Osteoblast (primary cell): ENCODE measurements at regions not wholly inside any gene's neighbourhood (a gene's known extent, or its start where the extent isn't known, plus 50 kb on each side); places are given as distances from the start of the nearest gene placed in this dataset.

ENCODE experiments used
- DNase-seq: peaks from one replicate; pipeline ENCODE4 v3.0.0; 2011; ENCODE audit warnings: low spot score, mixed read lengths; ENCODE audit not compliant: insufficient read length; ENCODE audit errors: missing footprints
- H2AFZ ChIP-seq: 2 replicates; pipeline ENCODE4 v1.6.0; 2011; ENCODE audit warnings: mild to moderate bottlenecking, low read length
- H3K27ac ChIP-seq: 2 replicates; pipeline ENCODE4 v1.5.1; 2011; ENCODE audit warnings: mild to moderate bottlenecking, low read depth, low read length, moderate library complexity
- H3K27me3 ChIP-seq: 2 replicates; pipeline ENCODE4 v1.6.0; 2012; ENCODE audit warnings: mild to moderate bottlenecking, control low read depth, inconsistent platforms, low read length, moderate library complexity; ENCODE audit not compliant: insufficient read depth
- H3K36me3 ChIP-seq: 2 replicates; pipeline ENCODE4 v1.5.1; 2011; ENCODE audit warnings: mild to moderate bottlenecking, low read length, control low read depth, moderate library complexity; ENCODE audit not compliant: insufficient read depth
- H3K4me1 ChIP-seq: 2 replicates; pipeline ENCODE4 v1.5.1; 2011; ENCODE audit warnings: mild to moderate bottlenecking, low read length, control low read depth, moderate library complexity; ENCODE audit not compliant: insufficient read depth
- H3K4me2 ChIP-seq: 2 replicates; pipeline ENCODE4 v1.6.0; 2011; ENCODE audit warnings: mild to moderate bottlenecking, low read length; ENCODE audit not compliant: insufficient read depth
- H3K4me3 ChIP-seq: fragments of 200-600 bp; sonication (generic); 3 replicates; pipeline ENCODE4 v1.5.1; 2012; ENCODE audit warnings: mild to moderate bottlenecking, low read length, inconsistent platforms; ENCODE audit not compliant: insufficient read depth
- H3K79me2 ChIP-seq: 2 replicates; pipeline ENCODE4 v1.6.0; 2012; ENCODE audit warnings: mild to moderate bottlenecking, low read length, control low read depth, inconsistent platforms; ENCODE audit not compliant: insufficient read depth
- H3K9me3 ChIP-seq: 2 replicates; pipeline ENCODE4 v1.5.1; 2011; ENCODE audit warnings: low read depth, low read length, control low read depth
- H4K20me1 ChIP-seq: 2 replicates; pipeline ENCODE4 v1.6.0; 2012; ENCODE audit warnings: mild to moderate bottlenecking, low read length, control low read depth; ENCODE audit not compliant: insufficient read depth
- TF ChIP-seq, protein P1 (sequence below): IDR thresholded peaks from 2 replicates; pipeline ENCODE4 v1.5.1; 2011; ENCODE audit warnings: mild to moderate bottlenecking, low read depth, low read length, moderate library complexity; ENCODE audit errors: extremely low read depth

DNA sequence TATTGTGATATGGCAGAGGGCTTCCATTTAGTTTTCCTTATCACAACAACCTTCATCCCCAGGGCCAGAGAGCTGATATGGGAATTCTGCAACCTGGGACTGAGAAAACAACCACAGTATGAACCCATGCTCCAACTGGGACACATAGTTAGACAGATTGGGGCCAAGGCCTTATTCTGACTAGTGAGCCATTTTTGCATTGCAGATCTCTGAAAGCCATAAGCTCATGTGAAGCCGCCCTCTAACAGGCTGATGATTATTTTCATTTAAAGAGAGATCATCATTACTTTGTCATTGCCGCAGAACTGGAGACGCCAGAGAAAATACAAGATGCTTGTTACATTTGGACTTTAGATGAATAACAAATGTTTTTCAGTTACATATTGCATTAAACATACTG lies 791.7 kb upstream of the POM121L12 start:
- Histone ChIP-seq H2AFZ (no peak overlapping the region), H3K4me2 (no peak overlapping the region), H3K27ac (no peak overlapping the region), H3K79me2 (no peaks in the 10 kb centered on the region), H3K27me3 (no peaks in the 10 kb centered on the region), H3K36me3 (no peaks in the 10 kb centered on the region), H4K20me1 (no peaks in the 10 kb centered on the region), H3K9me3 (no peaks in the 10 kb centered on the region), H3K4me3 (no peak overlapping the region), H3K4me1 (no peaks in the 10 kb centered on the region)
- no peak for DNase-seq
- TF ChIP-seq, protein P1, sequence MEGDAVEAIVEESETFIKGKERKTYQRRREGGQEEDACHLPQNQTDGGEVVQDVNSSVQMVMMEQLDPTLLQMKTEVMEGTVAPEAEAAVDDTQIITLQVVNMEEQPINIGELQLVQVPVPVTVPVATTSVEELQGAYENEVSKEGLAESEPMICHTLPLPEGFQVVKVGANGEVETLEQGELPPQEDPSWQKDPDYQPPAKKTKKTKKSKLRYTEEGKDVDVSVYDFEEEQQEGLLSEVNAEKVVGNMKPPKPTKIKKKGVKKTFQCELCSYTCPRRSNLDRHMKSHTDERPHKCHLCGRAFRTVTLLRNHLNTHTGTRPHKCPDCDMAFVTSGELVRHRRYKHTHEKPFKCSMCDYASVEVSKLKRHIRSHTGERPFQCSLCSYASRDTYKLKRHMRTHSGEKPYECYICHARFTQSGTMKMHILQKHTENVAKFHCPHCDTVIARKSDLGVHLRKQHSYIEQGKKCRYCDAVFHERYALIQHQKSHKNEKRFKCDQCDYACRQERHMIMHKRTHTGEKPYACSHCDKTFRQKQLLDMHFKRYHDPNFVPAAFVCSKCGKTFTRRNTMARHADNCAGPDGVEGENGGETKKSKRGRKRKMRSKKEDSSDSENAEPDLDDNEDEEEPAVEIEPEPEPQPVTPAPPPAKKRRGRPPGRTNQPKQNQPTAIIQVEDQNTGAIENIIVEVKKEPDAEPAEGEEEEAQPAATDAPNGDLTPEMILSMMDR = no peak

DNA sequence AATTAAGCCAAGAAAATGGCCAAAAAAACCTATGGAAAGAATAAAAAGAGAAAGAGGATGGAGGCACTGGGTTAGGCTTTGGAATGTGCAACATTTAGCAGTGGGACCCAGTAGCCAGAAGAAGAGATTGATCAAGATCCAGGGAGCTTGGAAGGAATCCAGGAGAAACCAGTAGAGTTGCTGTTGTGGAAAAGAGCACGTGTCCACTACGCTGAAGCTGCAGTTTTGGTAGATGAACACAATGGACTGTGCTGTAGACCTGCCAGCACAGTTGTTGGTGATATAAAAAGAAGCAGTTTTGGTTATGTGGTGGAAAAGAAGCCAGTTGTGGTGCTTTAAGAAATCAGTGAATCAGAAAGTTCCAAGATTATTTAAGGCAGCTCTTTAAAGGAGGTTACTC lies 802.2 kb upstream of the POM121L12 start:
- no peaks in the 10 kb centered on the region for H3K79me2 ChIP-seq
- H3K36me3 ChIP-seq = no peaks in the 10 kb centered on the region
- no peak for DNase-seq
- H3K27me3 ChIP-seq = no peaks in the 10 kb centered on the region
- no peaks in the 10 kb centered on the region for H3K4me1 ChIP-seq
- H3K4me3 ChIP-seq = no peak overlapping the region
- H3K9me3 ChIP-seq = peaks cover under 1% of the 10 kb centered on the region
- no peak overlapping the region for H3K4me2 ChIP-seq
- no peak overlapping the region for H2AFZ ChIP-seq
- TF ChIP-seq, protein P1 = no peak
- no peaks in the 10 kb centered on the region for H4K20me1 ChIP-seq
- no peak overlapping the region for H3K27ac ChIP-seq

DNA sequence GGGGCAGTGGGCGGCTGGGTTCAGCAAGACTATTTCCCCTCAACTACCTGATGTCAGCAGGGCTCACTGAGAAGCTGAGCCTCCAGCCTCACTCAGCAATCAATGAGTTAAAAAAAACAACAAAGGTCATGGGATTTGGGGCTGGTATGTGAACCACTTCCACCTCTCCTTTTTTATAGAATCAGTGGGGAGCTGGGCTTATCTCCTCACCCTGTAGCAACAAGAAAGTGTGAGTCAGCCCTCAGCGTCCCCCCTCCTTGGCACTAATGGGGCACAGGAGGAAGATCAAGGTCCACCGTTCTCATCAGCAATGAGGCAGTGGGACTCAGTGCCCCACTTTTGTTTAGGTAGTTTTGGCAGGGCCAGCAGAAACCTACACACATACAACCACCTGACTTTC lies 823.5 kb upstream of the POM121L12 start:
- H3K4me3 ChIP-seq = no peak overlapping the region
- TF ChIP-seq, protein P1 = no peak
- H2AFZ ChIP-seq = no peak overlapping the region
- no peaks in the 10 kb centered on the region for H3K4me1 ChIP-seq
- no peak overlapping the region for H3K4me2 ChIP-seq
- H3K27me3 ChIP-seq = no peaks in the 10 kb centered on the region
- DNase-seq = peak; percentile 36
- H3K9me3 ChIP-seq = no peaks in the 10 kb centered on the region
- no peak overlapping the region for H3K27ac ChIP-seq
- H4K20me1 ChIP-seq = no peaks in the 10 kb centered on the region
- H3K79me2 ChIP-seq = no peaks in the 10 kb centered on the region
- no peaks in the 10 kb centered on the region for H3K36me3 ChIP-seq

DNA sequence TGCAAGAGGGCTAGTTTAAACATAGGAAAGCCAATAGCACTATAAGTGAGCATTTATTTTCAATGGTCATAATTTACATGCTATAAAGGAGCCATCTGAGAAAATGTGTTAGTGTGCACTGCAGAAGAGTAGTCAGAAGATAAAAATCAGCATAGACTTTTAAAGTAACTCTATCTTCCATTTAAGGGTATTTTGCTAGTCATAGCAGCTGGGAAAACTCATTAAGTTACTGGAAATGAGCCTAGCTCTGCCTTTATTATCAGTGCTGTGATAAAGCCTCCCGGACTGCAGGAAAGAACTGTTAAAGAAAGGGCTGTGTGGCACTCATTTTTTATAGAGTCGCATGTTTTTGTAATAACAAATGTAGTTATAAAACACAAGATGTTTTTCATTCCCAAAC lies 825.8 kb upstream of the POM121L12 start:
- Histone ChIP-seq H3K4me3 (no peak overlapping the region), H3K4me2 (no peak overlapping the region), H3K27ac (no peak overlapping the region), H3K9me3 (no peaks in the 10 kb centered on the region), H2AFZ (no peak overlapping the region), H3K79me2 (no peaks in the 10 kb centered on the region), H3K36me3 (no peaks in the 10 kb centered on the region), H3K27me3 (no peaks in the 10 kb centered on the region), H4K20me1 (no peaks in the 10 kb centered on the region), H3K4me1 (no peaks in the 10 kb centered on the region)
- DNase-seq = no peak
- TF ChIP-seq, protein P1 = no peak
